ENCODE measurements at regions not wholly inside any gene's neighbourhood (a gene's known extent, or its start where the extent isn't known, plus 50 kb on each side); places are given as distances from the start of the nearest gene placed in this dataset.

DNA sequence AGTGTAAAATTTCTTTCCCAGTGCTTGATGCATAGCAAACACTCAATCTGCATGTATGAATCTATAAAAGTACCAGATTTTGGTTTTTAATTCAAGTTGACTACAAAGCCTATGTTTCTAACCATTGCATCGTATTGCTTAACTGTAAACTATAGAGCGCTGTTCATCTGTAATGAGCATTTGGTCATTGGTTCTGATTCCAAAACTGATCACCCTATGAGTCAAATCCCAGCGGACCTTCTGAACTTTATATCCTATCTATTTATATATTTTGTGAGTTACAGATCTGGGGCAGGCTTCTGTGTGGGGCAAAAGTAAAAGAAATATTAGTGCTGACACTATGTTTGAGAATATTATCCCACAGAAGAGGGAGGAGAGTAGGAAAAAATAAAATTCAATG is 305.7 kb upstream of the TNC start:
- Histone ChIP-seq H3K4me1 (ENCODE audit: control insufficient read depth, insufficient read depth, low read length) (no peaks in the 10 kb centered on the region), H3K27me3 (ENCODE audit: control insufficient read depth, insufficient read depth, low read length) (no peaks in the 10 kb centered on the region), H3K27ac (ENCODE audit: low read depth, low read length) (no peak overlapping the region), H3K9ac (ENCODE audit: low read depth, low read length) (no peak overlapping the region), H3K36me3 (ENCODE audit: control insufficient read depth, insufficient read depth, low read length) (no peaks in the 10 kb centered on the region), H3K9me3 (ENCODE audit: control insufficient read depth, insufficient read depth, low read length) (peaks cover 14% of the 10 kb centered on the region), H3K4me3 (ENCODE audit: low read depth, low read length) (no peak overlapping the region)

DNA sequence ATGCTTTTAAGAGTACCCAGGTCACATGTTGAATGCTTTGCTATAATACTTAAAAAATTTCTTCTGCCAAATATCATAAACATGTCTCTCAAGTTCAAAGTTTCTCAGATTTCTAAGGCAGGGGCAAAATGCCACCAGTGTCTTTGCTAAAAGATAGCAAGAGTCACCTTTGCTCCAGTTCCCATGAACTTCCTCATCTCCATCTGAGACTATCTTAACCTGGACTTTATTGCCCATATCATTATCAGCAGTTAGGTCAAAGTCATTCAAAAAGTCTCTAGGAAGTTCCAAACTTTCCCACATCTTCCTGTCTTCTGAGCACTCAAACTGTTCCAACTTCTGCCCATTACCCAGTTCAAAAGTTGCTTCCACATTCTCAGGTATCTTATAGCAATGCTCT is 307.6 kb upstream of the TNC start:
- H3K4me3 ChIP-seq (ENCODE audit: low read depth, low read length) = no peak overlapping the region
- no peaks in the 10 kb centered on the region for H3K4me1 ChIP-seq (ENCODE audit: control insufficient read depth, insufficient read depth, low read length)
- H3K9ac ChIP-seq (ENCODE audit: low read depth, low read length) = no peak overlapping the region
- peaks cover 14% of the 10 kb centered on the region for H3K9me3 ChIP-seq (ENCODE audit: control insufficient read depth, insufficient read depth, low read length)
- no peaks in the 10 kb centered on the region for H3K36me3 ChIP-seq (ENCODE audit: control insufficient read depth, insufficient read depth, low read length)
- H3K27ac ChIP-seq (ENCODE audit: low read depth, low read length) = no peak overlapping the region
- H3K27me3 ChIP-seq (ENCODE audit: control insufficient read depth, insufficient read depth, low read length) = no peaks in the 10 kb centered on the region

DNA sequence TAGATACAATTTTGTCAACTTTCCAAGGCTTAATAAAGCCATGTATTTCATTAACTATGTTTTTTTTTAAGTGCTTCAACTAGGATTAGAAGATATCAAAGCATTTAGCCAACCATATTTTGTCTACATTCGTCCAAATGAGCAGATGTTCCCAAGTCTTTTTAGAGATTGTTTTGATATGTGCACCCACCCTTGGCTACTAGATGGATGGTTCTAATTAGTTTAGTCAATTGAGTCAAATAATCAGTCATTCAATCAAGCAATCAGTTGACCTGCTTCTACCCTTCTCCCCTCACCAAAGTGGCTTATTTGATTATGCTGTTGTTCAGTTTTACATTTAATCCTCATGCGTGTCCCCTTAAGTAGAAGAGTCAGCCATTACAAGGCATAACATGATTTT is 319.5 kb upstream of the TNC start:
- Histone ChIP-seq H3K36me3 (ENCODE audit: control insufficient read depth, insufficient read depth, low read length) (no peaks in the 10 kb centered on the region), H3K9ac (ENCODE audit: low read depth, low read length) (no peak overlapping the region), H3K27me3 (ENCODE audit: control insufficient read depth, insufficient read depth, low read length) (no peaks in the 10 kb centered on the region), H3K9me3 (ENCODE audit: control insufficient read depth, insufficient read depth, low read length) (no peaks in the 10 kb centered on the region), H3K4me3 (ENCODE audit: low read depth, low read length) (no peak overlapping the region), H3K27ac (ENCODE audit: low read depth, low read length) (no peak overlapping the region), H3K4me1 (ENCODE audit: control insufficient read depth, insufficient read depth, low read length) (no peaks in the 10 kb centered on the region)

DNA sequence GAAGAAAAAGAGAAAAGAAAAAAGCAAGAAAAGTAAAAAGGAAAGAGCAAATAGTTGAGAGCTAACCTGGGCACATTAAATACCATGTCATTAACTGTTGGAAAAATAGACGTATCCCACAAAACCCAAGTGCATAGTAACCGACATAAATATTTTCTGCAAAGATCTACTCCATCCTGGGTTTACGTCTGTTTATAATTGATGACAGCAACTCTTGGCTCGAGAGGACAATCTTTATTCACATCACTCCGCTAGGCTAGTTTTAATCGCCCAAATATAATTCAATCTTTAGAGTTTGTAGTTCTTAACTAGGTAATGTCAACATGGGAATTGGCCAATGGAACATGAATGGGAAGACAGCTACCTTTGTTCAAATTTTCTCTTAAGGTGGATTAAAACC is 321.7 kb upstream of the TNC start:
- H3K27ac ChIP-seq (ENCODE audit: low read depth, low read length) = no peak overlapping the region
- no peak overlapping the region for H3K9ac ChIP-seq (ENCODE audit: low read depth, low read length)
- H3K4me3 ChIP-seq (ENCODE audit: low read depth, low read length) = no peak overlapping the region
- no peaks in the 10 kb centered on the region for H3K9me3 ChIP-seq (ENCODE audit: control insufficient read depth, insufficient read depth, low read length)
- no peaks in the 10 kb centered on the region for H3K4me1 ChIP-seq (ENCODE audit: control insufficient read depth, insufficient read depth, low read length)
- no peaks in the 10 kb centered on the region for H3K27me3 ChIP-seq (ENCODE audit: control insufficient read depth, insufficient read depth, low read length)
- H3K36me3 ChIP-seq (ENCODE audit: control insufficient read depth, insufficient read depth, low read length) = no peaks in the 10 kb centered on the region

DNA sequence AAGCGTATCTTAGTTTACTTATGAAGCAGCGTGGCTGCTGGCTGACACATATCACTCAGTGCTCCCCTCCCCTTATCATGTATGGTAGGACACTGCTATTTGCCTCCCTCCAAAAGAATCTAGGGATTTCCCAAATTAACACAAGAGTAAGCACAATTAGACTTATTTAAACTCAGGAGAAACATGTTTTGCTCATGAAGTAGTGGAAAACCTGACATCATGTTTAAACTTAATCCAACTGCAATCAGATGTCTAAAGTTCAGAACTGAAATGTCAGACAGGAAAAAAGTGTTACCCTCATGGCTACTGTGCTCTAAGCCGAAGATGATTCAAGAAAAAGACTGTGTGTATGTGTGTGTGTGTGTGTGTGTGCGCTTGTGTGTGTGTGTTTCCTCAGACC is 324.1 kb upstream of the TNC start:
- no peak overlapping the region for H3K27ac ChIP-seq (ENCODE audit: low read depth, low read length)
- H3K9me3 ChIP-seq (ENCODE audit: control insufficient read depth, insufficient read depth, low read length) = no peaks in the 10 kb centered on the region
- H3K4me3 ChIP-seq (ENCODE audit: low read depth, low read length) = no peak overlapping the region
- H3K36me3 ChIP-seq (ENCODE audit: control insufficient read depth, insufficient read depth, low read length) = no peaks in the 10 kb centered on the region
- 0 out of 2 replicates have a peak, but pooled peaks cover 5% of the 10 kb centered on the region for H3K4me1 ChIP-seq (ENCODE audit: control insufficient read depth, insufficient read depth, low read length)
- no peak overlapping the region for H3K9ac ChIP-seq (ENCODE audit: low read depth, low read length)
- H3K27me3 ChIP-seq (ENCODE audit: control insufficient read depth, insufficient read depth, low read length) = no peaks in the 10 kb centered on the region

DNA sequence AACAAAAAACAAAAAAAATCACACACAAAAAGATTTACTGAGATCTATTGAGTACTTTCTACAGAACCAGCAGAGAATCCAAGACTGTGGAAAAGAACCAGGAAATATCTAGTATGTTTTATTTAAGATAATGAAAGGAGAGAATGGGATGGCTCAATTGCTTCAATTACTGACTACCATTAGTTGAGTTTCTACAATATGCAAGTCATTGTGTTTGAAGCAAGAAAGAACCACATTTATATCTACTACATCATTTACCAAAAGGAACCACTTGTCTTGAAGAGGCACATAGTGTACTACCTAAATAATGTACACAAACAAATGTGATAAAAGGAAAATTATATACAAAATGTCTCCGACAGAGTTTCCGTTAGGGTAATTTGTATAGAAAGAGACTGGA is 325.9 kb upstream of the TNC start:
- Histone ChIP-seq H3K4me3 (ENCODE audit: low read depth, low read length) (no peak overlapping the region), H3K36me3 (ENCODE audit: control insufficient read depth, insufficient read depth, low read length) (no peaks in the 10 kb centered on the region), H3K9me3 (ENCODE audit: control insufficient read depth, insufficient read depth, low read length) (no peaks in the 10 kb centered on the region), H3K4me1 (ENCODE audit: control insufficient read depth, insufficient read depth, low read length) (0 out of 2 replicates have a peak, but pooled peaks cover 5% of the 10 kb centered on the region), H3K27ac (ENCODE audit: low read depth, low read length) (no peak overlapping the region), H3K27me3 (ENCODE audit: control insufficient read depth, insufficient read depth, low read length) (no peaks in the 10 kb centered on the region), H3K9ac (ENCODE audit: low read depth, low read length) (no peak overlapping the region)

DNA sequence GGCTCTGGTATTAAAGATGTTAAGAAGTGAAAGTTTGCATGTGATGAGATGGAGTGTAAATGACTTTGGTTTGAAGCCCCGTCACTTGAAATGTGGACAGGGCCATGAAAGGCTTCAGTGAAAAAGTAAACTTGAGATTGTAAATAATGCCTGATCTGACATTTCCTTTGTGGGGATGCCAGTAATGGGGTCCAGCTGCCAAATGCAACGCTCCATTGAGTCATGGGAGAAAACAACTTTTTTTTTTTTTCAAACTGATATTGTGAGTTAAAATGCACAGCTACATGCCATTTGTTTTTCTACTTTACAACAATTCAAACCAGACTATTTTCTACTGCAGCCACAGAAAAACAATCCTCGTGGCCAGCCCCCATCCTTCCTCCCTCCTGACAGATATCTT is 327.0 kb upstream of the TNC start:
- Histone ChIP-seq H3K4me1 (ENCODE audit: control insufficient read depth, insufficient read depth, low read length) (0 out of 2 replicates have a peak, but pooled peaks cover 5% of the 10 kb centered on the region), H3K4me3 (ENCODE audit: low read depth, low read length) (no peak overlapping the region), H3K27me3 (ENCODE audit: control insufficient read depth, insufficient read depth, low read length) (no peaks in the 10 kb centered on the region), H3K9ac (ENCODE audit: low read depth, low read length) (no peak overlapping the region), H3K27ac (ENCODE audit: low read depth, low read length) (no peak overlapping the region), H3K36me3 (ENCODE audit: control insufficient read depth, insufficient read depth, low read length) (no peaks in the 10 kb centered on the region), H3K9me3 (ENCODE audit: control insufficient read depth, insufficient read depth, low read length) (no peaks in the 10 kb centered on the region)

DNA sequence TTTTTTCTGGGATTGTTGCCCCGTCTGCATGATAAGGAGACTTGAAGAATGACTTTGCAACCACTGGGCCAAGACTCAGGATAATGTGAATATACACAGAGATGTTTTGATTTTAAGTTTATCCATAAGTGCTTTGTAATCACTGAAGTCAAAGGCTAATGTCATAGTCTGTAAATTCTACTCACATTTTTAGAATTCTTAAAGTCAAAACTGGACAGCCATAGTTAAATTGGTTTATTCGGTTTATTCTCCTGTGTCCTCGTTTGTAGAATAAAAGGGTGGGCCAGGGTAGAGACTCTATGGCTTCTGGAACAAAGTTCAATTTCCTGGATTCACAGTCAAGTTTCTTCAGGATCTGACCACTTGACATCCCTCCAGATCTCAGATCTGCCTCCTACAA is 327.7 kb upstream of the TNC start:
- no peak overlapping the region for H3K9ac ChIP-seq (ENCODE audit: low read depth, low read length)
- H3K4me3 ChIP-seq (ENCODE audit: low read depth, low read length) = no peak overlapping the region
- H3K36me3 ChIP-seq (ENCODE audit: control insufficient read depth, insufficient read depth, low read length) = no peaks in the 10 kb centered on the region
- no peaks in the 10 kb centered on the region for H3K27me3 ChIP-seq (ENCODE audit: control insufficient read depth, insufficient read depth, low read length)
- H3K9me3 ChIP-seq (ENCODE audit: control insufficient read depth, insufficient read depth, low read length) = no peaks in the 10 kb centered on the region
- H3K27ac ChIP-seq (ENCODE audit: low read depth, low read length) = no peak overlapping the region
- H3K4me1 ChIP-seq (ENCODE audit: control insufficient read depth, insufficient read depth, low read length) = 0 out of 2 replicates have a peak, but pooled peaks cover 5% of the 10 kb centered on the region

DNA sequence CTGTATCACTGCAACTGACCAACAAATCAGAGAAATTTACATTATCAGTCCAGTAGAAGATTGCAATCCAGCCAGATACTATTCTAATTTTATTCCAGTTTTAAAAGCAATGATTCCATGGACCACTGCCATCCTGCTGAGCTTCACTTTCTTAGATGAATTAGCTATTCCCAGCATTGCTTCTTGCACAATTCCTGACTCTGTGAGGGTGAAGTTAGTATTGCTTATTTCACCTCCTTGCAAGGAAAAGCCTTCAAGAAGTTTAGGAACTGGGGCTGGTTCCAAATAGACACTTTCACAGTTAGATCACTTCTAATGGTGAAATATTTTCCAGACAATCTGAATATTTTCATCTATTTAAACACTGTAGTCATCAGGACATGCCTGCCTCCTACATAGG is 338.6 kb upstream of the TNC start:
- H3K4me1 ChIP-seq (ENCODE audit: control insufficient read depth, insufficient read depth, low read length) = no peaks in the 10 kb centered on the region
- no peaks in the 10 kb centered on the region for H3K9me3 ChIP-seq (ENCODE audit: control insufficient read depth, insufficient read depth, low read length)
- H3K27me3 ChIP-seq (ENCODE audit: control insufficient read depth, insufficient read depth, low read length) = no peaks in the 10 kb centered on the region
- H3K36me3 ChIP-seq (ENCODE audit: control insufficient read depth, insufficient read depth, low read length) = no peaks in the 10 kb centered on the region
- no peak overlapping the region for H3K4me3 ChIP-seq (ENCODE audit: low read depth, low read length)
- H3K9ac ChIP-seq (ENCODE audit: low read depth, low read length) = no peak overlapping the region
- H3K27ac ChIP-seq (ENCODE audit: low read depth, low read length) = no peak overlapping the region

DNA sequence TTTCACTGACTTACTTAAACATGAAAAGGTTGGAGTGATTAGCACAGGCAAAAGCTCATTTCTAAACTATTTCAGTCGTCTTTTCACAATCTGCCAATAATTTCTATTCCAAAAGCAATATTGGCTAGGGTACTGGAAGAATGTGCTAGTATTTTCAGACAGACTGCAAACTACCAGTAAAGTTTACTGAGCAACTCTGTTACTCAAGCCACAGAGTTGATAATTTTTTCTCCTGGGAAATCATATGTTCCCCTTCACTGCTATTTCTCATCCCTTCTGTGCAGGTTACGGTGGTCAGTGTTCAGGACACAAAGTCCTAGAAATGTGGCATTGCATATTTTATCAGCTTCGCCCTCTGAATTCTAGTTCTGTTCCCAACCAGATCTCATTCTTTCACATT is 343.3 kb upstream of the TNC start:
- Histone ChIP-seq H3K4me1 (ENCODE audit: control insufficient read depth, insufficient read depth, low read length) (peaks cover 12% of the 10 kb centered on the region), H3K36me3 (ENCODE audit: control insufficient read depth, insufficient read depth, low read length) (no peaks in the 10 kb centered on the region)

DNA sequence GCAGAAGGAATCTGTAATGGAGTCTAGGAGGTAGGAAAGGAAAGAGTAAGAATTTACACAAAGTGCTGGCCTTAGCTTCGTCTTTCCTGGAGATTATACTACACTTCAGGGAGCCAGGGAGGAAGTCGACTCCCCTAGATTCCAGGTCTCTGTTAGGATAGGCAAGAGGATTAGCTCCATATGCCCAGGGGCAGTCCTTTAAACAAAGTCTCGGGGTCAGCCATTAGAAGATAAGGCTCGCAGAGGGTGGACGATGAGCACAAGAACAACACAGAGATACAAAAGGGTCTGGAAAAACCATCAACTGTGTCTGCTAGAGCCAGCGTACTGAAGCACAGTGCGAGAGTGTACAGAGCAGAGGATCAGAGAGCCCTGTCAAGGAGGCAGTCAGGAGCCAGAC is 344.7 kb upstream of the TNC start:
- no peak overlapping the region for H3K27ac ChIP-seq (ENCODE audit: low read depth, low read length)
- peaks cover 12% of the 10 kb centered on the region for H3K4me1 ChIP-seq (ENCODE audit: control insufficient read depth, insufficient read depth, low read length)
- H3K9ac ChIP-seq (ENCODE audit: low read depth, low read length) = no peak overlapping the region
- H3K9me3 ChIP-seq (ENCODE audit: control insufficient read depth, insufficient read depth, low read length) = no peaks in the 10 kb centered on the region
- no peaks in the 10 kb centered on the region for H3K27me3 ChIP-seq (ENCODE audit: control insufficient read depth, insufficient read depth, low read length)
- H3K36me3 ChIP-seq (ENCODE audit: control insufficient read depth, insufficient read depth, low read length) = no peaks in the 10 kb centered on the region
- no peak overlapping the region for H3K4me3 ChIP-seq (ENCODE audit: low read depth, low read length)

More for the DNA sequence above, 343.3 kb upstream of the TNC start:
- H3K9ac ChIP-seq (ENCODE audit: low read depth, low read length) = no peak overlapping the region
- no peak overlapping the region for H3K27ac ChIP-seq (ENCODE audit: low read depth, low read length)
- H3K9me3 ChIP-seq (ENCODE audit: control insufficient read depth, insufficient read depth, low read length) = no peaks in the 10 kb centered on the region
- no peaks in the 10 kb centered on the region for H3K27me3 ChIP-seq (ENCODE audit: control insufficient read depth, insufficient read depth, low read length)
- H3K4me3 ChIP-seq (ENCODE audit: low read depth, low read length) = no peak overlapping the region

DNA sequence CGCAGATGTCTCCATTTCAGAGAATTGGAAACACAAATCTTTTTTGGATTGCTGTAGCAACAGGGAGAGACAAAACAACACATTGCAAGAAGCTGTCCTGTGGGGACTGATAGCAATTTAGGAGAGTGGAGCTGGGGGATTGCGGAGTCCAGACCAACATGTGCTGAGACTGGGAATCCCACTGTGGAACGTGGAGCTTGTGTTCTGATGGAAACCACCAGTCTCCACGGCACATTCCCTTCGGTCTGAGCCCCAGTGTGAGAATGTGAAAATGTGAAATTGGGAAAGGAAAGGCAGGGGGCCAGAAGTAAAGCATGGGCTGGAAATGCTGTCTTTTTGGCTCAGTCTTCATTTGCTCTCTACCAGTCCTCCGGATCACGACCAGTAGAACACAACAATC is 348.8 kb upstream of the TNC start:
- Histone ChIP-seq H3K36me3 (ENCODE audit: control insufficient read depth, insufficient read depth, low read length) (no peaks in the 10 kb centered on the region), H3K27ac (ENCODE audit: low read depth, low read length) (no peak overlapping the region), H3K9me3 (ENCODE audit: control insufficient read depth, insufficient read depth, low read length) (peaks cover 4% of the 10 kb centered on the region; the same call in 1 of the 2 replicates), H3K4me3 (ENCODE audit: low read depth, low read length) (no peak overlapping the region), H3K9ac (ENCODE audit: low read depth, low read length) (no peak overlapping the region), H3K4me1 (ENCODE audit: control insufficient read depth, insufficient read depth, low read length) (peaks cover 35% of the 10 kb centered on the region), H3K27me3 (ENCODE audit: control insufficient read depth, insufficient read depth, low read length) (no peaks in the 10 kb centered on the region)

All from HUES48 (cell line).